RWPE2 (cell line): ENCODE measurements at regions not wholly inside any gene's neighbourhood (a gene's known extent, or its start where the extent isn't known, plus 50 kb on each side); places are given as distances from the start of the nearest gene placed in this dataset.
"Not testable (repeated sequence)": the region's sequence is repeated elsewhere in the genome, so short reads cannot be mapped to it uniquely, and the experiment has no call there.

Experiments
- ATAC-seq: fragments of 200-7000 bp; cut with Tn5 transposase; 3 replicates; pipeline ENCODE4 v1.9.1; 2021; ENCODE audit warnings: low read depth
- DNase-seq: peaks from one replicate; pipeline ENCODE4 v3.0.0-alpha.2; 2020; ENCODE audit warnings: low spot score
- H3K27ac ChIP-seq: fragments of 450-650 bp; 2 replicates; pipeline ENCODE4 v1.5.1; 2017; ENCODE audit warnings: mild to moderate bottlenecking; ENCODE audit not compliant: poor library complexity, severe bottlenecking
- H3K27me3 ChIP-seq: fragments of 250-450 bp; sonication (Bioruptor Pico); 2 replicates; pipeline ENCODE4 v1.5.1; 2021; ENCODE audit warnings: mild to moderate bottlenecking, moderate library complexity; ENCODE audit not compliant: insufficient read depth, poor library complexity, severe bottlenecking
- H3K36me3 ChIP-seq: fragments of 250-450 bp; sonication (Bioruptor Pico); 2 replicates; pipeline ENCODE4 v1.5.1; 2020; ENCODE audit warnings: low read depth, mild to moderate bottlenecking, moderate library complexity
- H3K4me1 ChIP-seq: fragments of 250-450 bp; sonication (Bioruptor Pico); 2 replicates; pipeline ENCODE4 v1.5.1; 2021; ENCODE audit warnings: mild to moderate bottlenecking, moderate library complexity; ENCODE audit not compliant: insufficient read depth, poor library complexity, severe bottlenecking
- H3K4me3 ChIP-seq: fragments of 250-450 bp; sonication (Bioruptor Pico); 2 replicates; pipeline ENCODE4 v1.5.1; 2021; ENCODE audit warnings: mild to moderate bottlenecking, moderate library complexity; ENCODE audit not compliant: severe bottlenecking
- H3K9me3 ChIP-seq: fragments of 250-450 bp; sonication (Bioruptor Pico); 2 replicates; pipeline ENCODE4 v1.5.1; 2021; ENCODE audit warnings: mild to moderate bottlenecking, moderate library complexity; ENCODE audit not compliant: severe bottlenecking
- TF ChIP-seq, protein P1 (sequence below): fragments of 450-650 bp; IDR thresholded peaks from one replicate; pipeline ENCODE4 v1.5.1; 2017; ENCODE audit warnings: mild to moderate bottlenecking, moderate library complexity; ENCODE audit not compliant: poor library complexity, severe bottlenecking

DNA sequence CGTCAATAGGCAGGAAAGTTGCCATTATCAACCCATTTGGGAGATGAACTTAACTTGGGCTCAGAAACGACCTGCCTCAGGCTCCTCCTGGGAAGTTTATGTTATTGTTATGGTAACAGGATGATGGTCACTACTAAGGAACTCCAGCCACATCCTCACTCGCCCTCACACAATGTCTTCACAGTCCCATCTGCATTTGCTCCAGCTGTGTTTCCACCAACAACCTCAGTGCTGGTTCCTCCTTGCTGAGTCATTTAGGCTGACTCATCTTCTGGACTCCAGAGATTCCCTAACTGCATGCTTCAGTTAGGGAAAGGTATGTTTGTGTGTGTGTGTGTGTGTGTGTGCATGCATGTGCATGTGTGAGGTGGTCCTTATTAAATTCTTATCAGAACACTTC, 293.4 kb upstream of the BOD1L1 start:
- Histone ChIP-seq H3K9me3 (no peaks in the 10 kb centered on the region), H3K27me3 (no peaks in the 10 kb centered on the region), H3K36me3 (no peaks in the 10 kb centered on the region), H3K4me3 (no peak overlapping the region), H3K27ac (peak overlapping the region; percentile 92), H3K4me1 (peaks cover 27% of the 10 kb centered on the region)
- TF ChIP-seq, protein P1, sequence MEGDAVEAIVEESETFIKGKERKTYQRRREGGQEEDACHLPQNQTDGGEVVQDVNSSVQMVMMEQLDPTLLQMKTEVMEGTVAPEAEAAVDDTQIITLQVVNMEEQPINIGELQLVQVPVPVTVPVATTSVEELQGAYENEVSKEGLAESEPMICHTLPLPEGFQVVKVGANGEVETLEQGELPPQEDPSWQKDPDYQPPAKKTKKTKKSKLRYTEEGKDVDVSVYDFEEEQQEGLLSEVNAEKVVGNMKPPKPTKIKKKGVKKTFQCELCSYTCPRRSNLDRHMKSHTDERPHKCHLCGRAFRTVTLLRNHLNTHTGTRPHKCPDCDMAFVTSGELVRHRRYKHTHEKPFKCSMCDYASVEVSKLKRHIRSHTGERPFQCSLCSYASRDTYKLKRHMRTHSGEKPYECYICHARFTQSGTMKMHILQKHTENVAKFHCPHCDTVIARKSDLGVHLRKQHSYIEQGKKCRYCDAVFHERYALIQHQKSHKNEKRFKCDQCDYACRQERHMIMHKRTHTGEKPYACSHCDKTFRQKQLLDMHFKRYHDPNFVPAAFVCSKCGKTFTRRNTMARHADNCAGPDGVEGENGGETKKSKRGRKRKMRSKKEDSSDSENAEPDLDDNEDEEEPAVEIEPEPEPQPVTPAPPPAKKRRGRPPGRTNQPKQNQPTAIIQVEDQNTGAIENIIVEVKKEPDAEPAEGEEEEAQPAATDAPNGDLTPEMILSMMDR = no peak
- DNase-seq (peak; percentile 91), ATAC-seq (peak; percentile 90)

GRCh38 chr4:13921805-13922204, 294.3 kb upstream of the BOD1L1 start:
- Histone ChIP-seq H3K27me3 (no peaks in the 10 kb centered on the region), H3K4me1 (peaks cover 27% of the 10 kb centered on the region), H3K36me3 (no peaks in the 10 kb centered on the region), H3K4me3 (no peak overlapping the region), H3K27ac (peak overlapping the region; percentile 92), H3K9me3 (no peaks in the 10 kb centered on the region)
- DNase-seq (no peak), ATAC-seq (no peak)
- TF ChIP-seq, protein P1 = no peak

DNA sequence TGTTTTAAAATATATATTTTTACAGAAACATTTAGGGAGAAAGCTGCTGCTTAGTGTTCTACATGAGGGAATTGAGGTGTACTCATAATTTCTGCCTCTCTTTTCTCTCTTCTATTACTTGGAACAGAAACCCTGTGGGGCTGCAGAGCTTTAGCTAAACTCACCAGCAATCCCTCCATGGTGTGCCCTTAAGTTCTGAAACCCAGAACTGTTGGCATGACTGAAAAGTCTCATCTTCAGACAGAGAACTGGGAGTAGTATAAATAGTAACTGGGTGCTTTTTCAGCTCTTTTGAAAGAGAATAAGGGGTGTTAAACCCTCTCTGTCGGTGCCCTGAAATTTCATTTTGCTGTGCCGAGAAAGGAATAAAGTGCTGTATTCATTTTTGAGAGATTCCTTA, 294.9 kb upstream of the BOD1L1 start:
- H3K36me3 ChIP-seq = no peaks in the 10 kb centered on the region
- H3K27me3 ChIP-seq = no peaks in the 10 kb centered on the region
- peaks cover 27% of the 10 kb centered on the region for H3K4me1 ChIP-seq

DNA sequence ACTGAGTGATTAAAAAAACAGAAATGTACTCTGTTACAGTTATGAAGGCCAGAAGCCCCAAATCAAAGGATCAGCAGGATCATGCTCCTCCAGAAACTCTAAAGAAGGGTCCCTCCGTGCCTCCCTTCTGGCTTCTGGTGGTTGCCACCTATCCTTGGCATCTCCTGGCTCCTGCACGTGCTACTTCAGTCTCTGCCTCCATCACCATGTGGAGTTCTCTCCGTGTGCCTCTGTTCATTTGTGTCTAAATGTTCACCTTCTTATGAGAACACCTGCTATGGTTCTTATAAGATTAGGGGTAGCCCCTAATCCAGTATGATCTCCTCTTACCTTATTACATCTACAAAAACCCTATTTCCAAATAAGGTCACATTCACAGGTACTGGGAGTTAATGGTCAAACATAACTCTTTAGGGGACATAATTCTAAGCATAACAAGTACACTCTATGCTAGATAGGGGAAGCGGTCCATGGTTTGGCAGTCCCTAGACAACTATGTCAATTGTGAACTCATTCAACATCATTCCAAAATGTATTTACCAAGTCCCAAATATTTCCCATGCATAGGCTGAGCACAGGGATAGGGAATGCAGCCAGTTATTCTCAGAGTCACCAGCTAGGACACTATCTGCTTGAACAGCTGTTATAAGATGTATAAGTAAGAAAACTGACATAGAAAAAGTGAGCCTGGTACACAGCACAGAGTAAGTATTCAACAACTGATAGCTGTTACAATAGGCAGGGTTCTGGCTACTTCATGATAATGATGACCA, 295.5 kb upstream of the BOD1L1 start:
- ATAC-seq (no peak), DNase-seq (no peak)
- H3K27me3 ChIP-seq = no peaks in the 10 kb centered on the region
- H3K9me3 ChIP-seq = no peaks in the 10 kb centered on the region
- TF ChIP-seq, protein P1 = no peak
- no peak overlapping the region for H3K27ac ChIP-seq
- peaks cover 27% of the 10 kb centered on the region for H3K4me1 ChIP-seq
- H3K4me3 ChIP-seq = no peak overlapping the region
- H3K36me3 ChIP-seq = no peaks in the 10 kb centered on the region

More for the DNA sequence above, 294.9 kb upstream of the BOD1L1 start:
- ATAC-seq (no peak), DNase-seq (no peak)
- Histone ChIP-seq H3K27ac (no peak overlapping the region), H3K9me3 (no peaks in the 10 kb centered on the region), H3K4me3 (no peak overlapping the region)
- TF ChIP-seq, protein P1 = no peak

- not testable (repeated sequence) for ATAC-seq
Measured at GRCh38 chr4:13924900-13925299, 297.4 kb upstream of the BOD1L1 start.

More at GRCh38 chr4:13924900-13925299, 297.4 kb upstream of the BOD1L1 start:
- not testable (repeated sequence) for H3K36me3 ChIP-seq, H3K27ac ChIP-seq, H3K4me3 ChIP-seq, DNase-seq, H3K9me3 ChIP-seq, H3K27me3 ChIP-seq
- H3K4me1 ChIP-seq = peaks cover 21% of the 10 kb centered on the region
